ENCODE measurements at regions not wholly inside any gene's neighbourhood (a gene's known extent, or its start where the extent isn't known, plus 50 kb on each side); places are given as distances from the start of the nearest gene placed in this dataset.
"Not testable (repeated sequence)": the region's sequence is repeated elsewhere in the genome, so short reads cannot be mapped to it uniquely, and the experiment has no call there.

DNA sequence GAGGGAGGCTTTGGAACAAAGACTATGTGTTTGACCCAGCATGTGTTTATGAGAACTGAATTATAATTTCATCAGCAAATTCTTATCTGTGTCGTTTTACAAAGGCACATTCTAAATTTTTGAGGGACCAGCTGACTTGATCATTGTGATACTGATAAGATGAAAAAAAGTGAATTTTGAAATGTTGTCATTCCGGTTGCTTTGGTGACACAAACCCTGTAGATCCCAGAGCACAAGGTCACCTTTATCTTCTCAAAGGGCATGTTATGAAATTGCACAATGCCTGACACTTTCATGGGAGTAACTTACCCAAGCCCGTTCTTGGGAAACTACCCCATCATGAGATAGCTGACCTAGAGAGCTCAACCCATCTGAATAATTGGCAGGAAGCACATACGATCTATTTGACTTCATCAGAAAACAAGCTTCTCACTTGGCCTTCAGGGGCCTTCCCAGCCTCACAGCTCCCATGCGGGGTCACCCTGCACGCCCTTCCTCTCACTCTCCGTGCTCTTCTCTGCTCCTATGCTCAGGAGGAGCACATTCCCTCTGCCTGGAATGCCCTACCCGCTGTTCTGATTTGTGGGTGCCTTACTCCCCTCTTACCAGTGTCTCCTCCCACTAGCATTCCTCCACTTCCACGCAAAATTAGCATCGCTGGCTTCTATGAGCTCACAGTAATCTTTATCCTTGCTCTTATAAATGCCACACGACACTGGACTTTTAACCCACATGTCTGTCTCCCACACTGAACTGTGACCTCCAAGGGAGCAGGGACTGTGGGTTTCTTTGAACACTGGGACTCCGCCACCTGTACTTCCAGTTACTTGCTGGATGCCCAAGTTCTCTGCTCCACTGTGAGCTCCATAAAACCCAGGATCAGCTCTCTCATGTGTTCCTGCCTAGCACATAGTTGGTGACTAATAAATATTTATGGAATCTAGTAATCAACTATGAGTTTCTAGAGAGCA, 555.8 kb upstream of the ID2 start:
- Histone ChIP-seq H3K79me2 (ENCODE audit: low read length) (no peaks in the 10 kb centered on the region), H3K36me3 (ENCODE audit: insufficient read depth, low read length) (no peaks in the 10 kb centered on the region), H3K4me2 (ENCODE audit: low read depth, low read length, poor library complexity, severe bottlenecking) (no peak overlapping the region), H3K4me3 (ENCODE audit: low read length) (no peak overlapping the region), H2AFZ (ENCODE audit: low read length) (no peak overlapping the region), H3K4me1 (ENCODE audit: low read length) (no peaks in the 10 kb centered on the region), H3K9me3 (ENCODE audit: low read length) (no peaks in the 10 kb centered on the region), H4K20me1 (ENCODE audit: insufficient read depth, low read depth, low read length) (no peaks in the 10 kb centered on the region), H3K9me2 (replicated peaks; ENCODE audit: insufficient read depth, low read length) (no peaks in the 10 kb centered on the region), H3K9ac (ENCODE audit: low read length) (no peak overlapping the region), H3K27ac (ENCODE audit: low read length) (no peak overlapping the region), H3K27me3 (ENCODE audit: low read length) (no peaks in the 10 kb centered on the region)
- no peak for DNase-seq

DNA sequence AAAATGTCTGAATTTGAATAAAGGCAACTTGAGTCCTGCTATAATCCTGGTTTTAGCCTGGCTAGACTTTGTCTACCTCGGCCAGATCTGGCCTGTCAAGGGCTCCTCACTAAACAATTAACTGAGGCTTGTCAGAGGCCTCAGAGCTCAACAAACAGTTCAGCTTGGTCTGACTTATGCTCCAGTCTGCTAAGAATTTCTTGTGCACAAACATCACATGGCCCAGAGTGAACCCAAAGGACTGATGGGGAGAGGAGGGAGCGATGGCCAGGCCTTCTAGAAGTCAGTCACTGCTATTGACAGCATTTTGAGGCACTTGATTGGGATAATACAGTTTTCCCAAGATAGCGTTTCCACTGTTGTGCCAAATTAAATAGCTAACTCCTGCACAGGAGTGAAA, 555.1 kb upstream of the ID2 start:
- Histone ChIP-seq H3K79me2 (ENCODE audit: low read length) (no peaks in the 10 kb centered on the region), H3K4me1 (ENCODE audit: low read length) (no peaks in the 10 kb centered on the region), H3K36me3 (ENCODE audit: insufficient read depth, low read length) (no peaks in the 10 kb centered on the region), H3K27ac (ENCODE audit: low read length) (no peak overlapping the region), H3K9me3 (ENCODE audit: low read length) (no peaks in the 10 kb centered on the region), H3K9me2 (replicated peaks; ENCODE audit: insufficient read depth, low read length) (no peaks in the 10 kb centered on the region), H4K20me1 (ENCODE audit: insufficient read depth, low read depth, low read length) (no peaks in the 10 kb centered on the region), H3K27me3 (ENCODE audit: low read length) (no peaks in the 10 kb centered on the region), H2AFZ (ENCODE audit: low read length) (no peak overlapping the region), H3K4me3 (ENCODE audit: low read length) (no peak overlapping the region), H3K4me2 (ENCODE audit: low read depth, low read length, poor library complexity, severe bottlenecking) (no peak overlapping the region), H3K9ac (ENCODE audit: low read length) (no peak overlapping the region)
- no peak for DNase-seq

DNA sequence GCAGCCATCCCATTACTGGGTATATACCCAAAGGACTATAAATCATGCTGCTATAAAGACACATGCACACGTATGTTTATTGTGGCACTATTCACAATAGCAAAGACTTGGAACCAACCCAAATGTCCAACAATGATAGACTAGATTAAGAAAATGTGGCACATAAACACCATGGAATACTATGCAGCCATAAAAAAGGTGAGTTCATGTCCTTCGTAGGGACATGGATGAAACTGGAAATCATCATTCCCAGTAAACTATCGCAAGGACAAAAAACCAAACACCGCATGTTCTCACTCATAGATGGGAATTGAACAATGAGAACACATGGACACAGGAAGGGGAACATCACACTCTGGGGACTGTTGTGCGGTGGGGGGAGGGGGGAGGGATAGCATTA, 550.4 kb upstream of the ID2 start:
- DNase-seq; H4K20me1 ChIP-seq (ENCODE audit: insufficient read depth, low read depth, low read length); H3K9ac ChIP-seq (ENCODE audit: low read length); H3K27me3 ChIP-seq (ENCODE audit: low read length); H3K9me2 ChIP-seq (replicated peaks; ENCODE audit: insufficient read depth, low read length); H3K9me3 ChIP-seq (ENCODE audit: low read length); H3K27ac ChIP-seq (ENCODE audit: low read length); H3K4me3 ChIP-seq (ENCODE audit: low read length); H3K36me3 ChIP-seq (ENCODE audit: insufficient read depth, low read length); H2AFZ ChIP-seq (ENCODE audit: low read length); H3K4me2 ChIP-seq (ENCODE audit: low read depth, low read length, poor library complexity, severe bottlenecking); H3K79me2 ChIP-seq (ENCODE audit: low read length): not testable (repeated sequence)
- peaks cover 20% of the 10 kb centered on the region for H3K4me1 ChIP-seq (ENCODE audit: low read length)

DNA sequence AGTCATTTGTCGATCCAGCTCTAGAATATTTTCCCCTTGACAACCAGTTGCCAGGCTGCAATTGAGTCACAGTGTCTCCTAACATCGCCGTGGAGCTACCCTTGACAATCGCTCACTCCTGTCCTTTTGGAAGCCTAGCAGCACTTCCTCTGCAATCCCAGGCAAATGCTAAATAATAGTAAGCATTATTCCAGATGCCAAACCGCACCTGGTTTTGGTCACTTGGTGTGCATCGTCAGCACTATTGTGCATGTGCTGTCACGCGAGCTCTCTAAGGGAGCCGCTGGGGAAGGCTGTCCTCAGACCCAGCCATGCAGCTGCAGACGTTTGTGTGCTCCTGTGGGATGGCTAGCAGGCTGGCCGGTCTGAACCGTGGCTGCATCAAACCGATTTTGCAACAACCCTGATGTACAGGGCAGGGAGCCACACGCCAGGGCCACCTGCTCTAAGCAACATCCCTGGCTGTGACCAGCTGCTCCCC, 549.5 kb upstream of the ID2 start:
- H3K4me2 ChIP-seq (ENCODE audit: low read depth, low read length, poor library complexity, severe bottlenecking), result no peak overlapping the region
- no peaks in the 10 kb centered on the region for H3K79me2 ChIP-seq (ENCODE audit: low read length)
- no peak overlapping the region for H3K27ac ChIP-seq (ENCODE audit: low read length)
- H3K9me2 ChIP-seq (replicated peaks; ENCODE audit: insufficient read depth, low read length), result no peaks in the 10 kb centered on the region
- H3K9ac ChIP-seq (ENCODE audit: low read length), result no peak overlapping the region
- H4K20me1 ChIP-seq (ENCODE audit: insufficient read depth, low read depth, low read length), result no peaks in the 10 kb centered on the region
- H2AFZ ChIP-seq (ENCODE audit: low read length), result no peak overlapping the region
- no peak for DNase-seq
- no peaks in the 10 kb centered on the region for H3K36me3 ChIP-seq (ENCODE audit: insufficient read depth, low read length)
- no peak overlapping the region for H3K4me3 ChIP-seq (ENCODE audit: low read length)
- H3K9me3 ChIP-seq (ENCODE audit: low read length), result no peaks in the 10 kb centered on the region
- H3K27me3 ChIP-seq (ENCODE audit: low read length), result no peaks in the 10 kb centered on the region
- H3K4me1 ChIP-seq (ENCODE audit: low read length), result peaks cover 20% of the 10 kb centered on the region

DNA sequence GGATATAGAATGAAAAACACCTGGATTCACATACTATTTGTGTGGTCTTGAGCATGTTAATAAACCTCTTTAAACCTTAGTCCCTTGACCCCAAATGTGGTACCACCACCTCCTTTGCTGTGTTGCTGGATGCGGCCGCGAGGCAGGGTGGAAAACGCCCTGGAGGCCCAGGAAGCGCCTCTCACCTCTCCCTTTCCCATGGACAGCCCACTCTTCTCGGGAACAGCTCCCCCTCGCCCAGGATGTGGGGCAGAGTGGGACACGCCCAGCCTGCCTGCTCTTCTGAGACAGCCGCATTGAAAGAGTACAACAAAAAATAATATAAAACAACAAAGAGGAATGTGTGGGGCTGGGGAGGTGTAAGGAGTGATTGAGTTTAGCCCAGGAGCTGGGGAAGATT, 549.0 kb upstream of the ID2 start:
- Histone ChIP-seq H3K4me1 (ENCODE audit: low read length) (peaks cover 20% of the 10 kb centered on the region), H3K9me2 (replicated peaks; ENCODE audit: insufficient read depth, low read length) (no peaks in the 10 kb centered on the region), H3K9ac (ENCODE audit: low read length) (no peak overlapping the region), H3K4me2 (ENCODE audit: low read depth, low read length, poor library complexity, severe bottlenecking) (no peak overlapping the region), H3K27me3 (ENCODE audit: low read length) (no peaks in the 10 kb centered on the region), H3K9me3 (ENCODE audit: low read length) (no peaks in the 10 kb centered on the region), H3K4me3 (ENCODE audit: low read length) (no peak overlapping the region), H3K36me3 (ENCODE audit: insufficient read depth, low read length) (no peaks in the 10 kb centered on the region), H2AFZ (ENCODE audit: low read length) (no peak overlapping the region), H3K27ac (ENCODE audit: low read length) (no peak overlapping the region), H3K79me2 (ENCODE audit: low read length) (no peaks in the 10 kb centered on the region), H4K20me1 (ENCODE audit: insufficient read depth, low read depth, low read length) (no peaks in the 10 kb centered on the region)
- DNase-seq, result no peak

DNA sequence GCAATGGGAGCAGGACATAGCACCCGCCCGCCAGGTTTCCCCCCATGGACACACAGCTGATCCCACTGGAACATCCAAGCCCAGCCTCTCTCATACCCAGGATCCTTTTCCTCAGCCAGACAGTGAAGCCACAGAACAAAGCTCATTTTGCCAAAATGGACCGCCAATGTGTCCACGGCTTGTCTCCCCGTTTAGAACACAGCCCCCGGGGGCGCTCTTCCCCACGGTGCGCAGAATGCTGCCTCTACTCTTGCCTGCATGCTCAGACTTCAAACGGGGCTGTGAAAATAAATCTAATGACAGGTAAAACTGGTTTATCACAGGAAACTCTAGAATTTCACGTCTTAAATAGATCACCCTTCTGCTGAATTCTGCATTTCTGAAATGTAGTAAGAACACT, 548.5 kb upstream of the ID2 start:
- Histone ChIP-seq H4K20me1 (ENCODE audit: insufficient read depth, low read depth, low read length) (no peaks in the 10 kb centered on the region), H3K9me2 (replicated peaks; ENCODE audit: insufficient read depth, low read length) (no peaks in the 10 kb centered on the region), H3K27ac (ENCODE audit: low read length) (no peak overlapping the region), H3K27me3 (ENCODE audit: low read length) (no peaks in the 10 kb centered on the region), H2AFZ (ENCODE audit: low read length) (no peak overlapping the region), H3K4me3 (ENCODE audit: low read length) (no peak overlapping the region), H3K9ac (ENCODE audit: low read length) (no peak overlapping the region), H3K9me3 (ENCODE audit: low read length) (no peaks in the 10 kb centered on the region), H3K79me2 (ENCODE audit: low read length) (no peaks in the 10 kb centered on the region), H3K4me2 (ENCODE audit: low read depth, low read length, poor library complexity, severe bottlenecking) (no peak overlapping the region), H3K36me3 (ENCODE audit: insufficient read depth, low read length) (no peaks in the 10 kb centered on the region), H3K4me1 (ENCODE audit: low read length) (peaks cover 20% of the 10 kb centered on the region)
- DNase-seq, result no peak

DNA sequence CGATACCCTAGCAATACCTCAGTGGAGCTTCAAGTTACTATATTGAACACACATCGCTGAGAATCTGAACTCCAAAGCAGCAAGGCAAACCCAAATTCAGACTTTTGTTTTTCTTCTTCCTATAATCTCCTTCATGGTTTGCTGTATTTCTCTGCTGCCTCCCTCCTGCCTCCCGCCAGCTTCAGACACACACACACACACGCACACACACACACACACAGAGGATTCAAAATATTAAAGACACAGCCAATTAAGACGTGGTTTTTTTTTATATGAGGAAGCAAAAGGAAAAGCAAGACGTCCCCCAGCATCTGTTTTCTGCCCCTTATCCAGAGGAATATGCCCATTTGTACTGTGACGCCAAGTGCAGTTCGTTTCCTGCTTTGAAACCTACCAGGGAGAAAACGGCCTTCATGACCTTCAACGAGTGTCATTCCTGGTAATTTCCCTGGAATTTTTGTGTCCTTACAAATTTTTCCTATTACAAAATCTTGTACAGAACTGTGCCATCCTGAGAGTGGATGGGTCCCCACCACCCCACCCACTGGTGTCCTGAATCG, 547.9 kb upstream of the ID2 start:
- Histone ChIP-seq H3K9me3 (ENCODE audit: low read length) (no peaks in the 10 kb centered on the region), H3K27ac (ENCODE audit: low read length) (no peak overlapping the region), H4K20me1 (ENCODE audit: insufficient read depth, low read depth, low read length) (no peaks in the 10 kb centered on the region), H3K9ac (ENCODE audit: low read length) (no peak overlapping the region), H3K4me1 (ENCODE audit: low read length) (peaks cover 20% of the 10 kb centered on the region), H3K27me3 (ENCODE audit: low read length) (no peaks in the 10 kb centered on the region), H3K79me2 (ENCODE audit: low read length) (no peaks in the 10 kb centered on the region), H3K36me3 (ENCODE audit: insufficient read depth, low read length) (no peaks in the 10 kb centered on the region), H2AFZ (ENCODE audit: low read length) (no peak overlapping the region), H3K4me2 (ENCODE audit: low read depth, low read length, poor library complexity, severe bottlenecking) (no peak overlapping the region), H3K4me3 (ENCODE audit: low read length) (no peak overlapping the region), H3K9me2 (replicated peaks; ENCODE audit: insufficient read depth, low read length) (no peaks in the 10 kb centered on the region)
- no peak for DNase-seq

DNA sequence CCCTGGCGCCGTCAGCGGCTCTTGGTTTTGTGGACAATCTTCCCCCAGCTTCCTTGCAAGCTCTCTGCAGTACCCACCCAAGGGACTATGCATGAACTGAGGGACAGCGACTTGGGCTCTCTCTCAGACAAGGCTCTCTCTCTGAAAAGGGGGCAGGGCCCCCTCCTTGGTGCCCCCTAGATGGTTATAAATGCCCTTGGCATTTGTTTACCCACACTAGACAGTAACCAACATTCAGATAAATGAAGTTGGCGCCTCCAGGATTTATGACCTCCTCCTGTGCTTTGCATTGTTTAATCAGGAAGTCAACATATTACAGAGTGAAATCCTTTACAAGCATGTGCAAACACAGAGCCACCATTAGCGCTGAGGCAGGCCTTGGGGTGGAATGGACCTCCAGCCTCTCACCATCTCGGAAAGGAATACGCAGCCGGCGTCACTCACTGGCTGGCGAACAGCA, 547.4 kb upstream of the ID2 start:
- no peak for DNase-seq
- Histone ChIP-seq H3K36me3 (ENCODE audit: insufficient read depth, low read length) (no peaks in the 10 kb centered on the region), H2AFZ (ENCODE audit: low read length) (no peak overlapping the region), H3K9me2 (replicated peaks; ENCODE audit: insufficient read depth, low read length) (no peaks in the 10 kb centered on the region), H3K27me3 (ENCODE audit: low read length) (no peaks in the 10 kb centered on the region), H3K9me3 (ENCODE audit: low read length) (no peaks in the 10 kb centered on the region), H3K4me1 (ENCODE audit: low read length) (peaks cover 20% of the 10 kb centered on the region), H4K20me1 (ENCODE audit: insufficient read depth, low read depth, low read length) (no peaks in the 10 kb centered on the region), H3K27ac (ENCODE audit: low read length) (no peak overlapping the region), H3K79me2 (ENCODE audit: low read length) (no peaks in the 10 kb centered on the region), H3K4me3 (ENCODE audit: low read length) (no peak overlapping the region), H3K9ac (ENCODE audit: low read length) (no peak overlapping the region), H3K4me2 (ENCODE audit: low read depth, low read length, poor library complexity, severe bottlenecking) (no peak overlapping the region)

All from Karpas-422 (cell line).